ENCODE measurements at regions not wholly inside any gene's neighbourhood (a gene's known extent, or its start where the extent isn't known, plus 50 kb on each side); places are given as distances from the start of the nearest gene placed in this dataset.

- no peak overlapping the region for H3K4me3 ChIP-seq (ENCODE audit: low read depth, low read length)
- DNase-seq (ENCODE audit: low read depth) = no peak
- no peak for TF ChIP-seq CTCF (conservative IDR thresholded peaks at IDR 0.05; ENCODE audit: low read depth, low read length)
Measured at GRCh38 chr13:27005976-27006518, 165.6 kb downstream of the USP12 start.

DNA sequence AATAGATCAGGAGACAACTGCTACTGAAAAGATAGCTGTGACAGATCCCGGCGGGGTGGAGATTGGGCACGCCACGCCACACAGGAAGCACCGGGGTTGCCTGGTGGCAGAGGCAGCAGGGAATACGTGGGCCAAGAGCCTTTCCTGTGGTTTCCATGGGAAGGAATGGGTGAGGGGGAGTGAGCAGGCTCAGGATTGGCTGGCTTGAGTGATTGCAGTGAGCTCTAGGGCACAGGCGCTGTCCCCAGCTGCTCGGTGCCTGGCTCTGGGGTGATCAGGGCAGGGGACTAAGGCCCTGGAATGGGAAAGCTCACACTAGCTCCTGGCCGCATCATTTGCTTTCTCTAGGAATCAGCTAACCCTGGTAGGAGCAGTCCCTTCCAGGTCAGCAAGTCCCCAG is 166.1 kb downstream of the USP12 start:
- DNase-seq (ENCODE audit: low read depth) = no peak
- H3K4me3 ChIP-seq (ENCODE audit: low read depth, low read length) = no peak overlapping the region
- no peak for TF ChIP-seq CTCF (conservative IDR thresholded peaks at IDR 0.05; ENCODE audit: low read depth, low read length)

- no peak overlapping the region for H3K4me3 ChIP-seq (ENCODE audit: low read depth, low read length)
- no peak for DNase-seq (ENCODE audit: low read depth)
- TF ChIP-seq CTCF (conservative IDR thresholded peaks at IDR 0.05; ENCODE audit: low read depth, low read length) = no peak
Measured at GRCh38 chr13:27004866-27005265, 166.7 kb downstream of the USP12 start.

- DNase-seq (ENCODE audit: low read depth) = no peak
- no peak for TF ChIP-seq CTCF (conservative IDR thresholded peaks at IDR 0.05; ENCODE audit: low read depth, low read length)
- no peak overlapping the region for H3K4me3 ChIP-seq (ENCODE audit: low read depth, low read length)
Measured at GRCh38 chr13:27004326-27004725, 167.3 kb downstream of the USP12 start.

DNA sequence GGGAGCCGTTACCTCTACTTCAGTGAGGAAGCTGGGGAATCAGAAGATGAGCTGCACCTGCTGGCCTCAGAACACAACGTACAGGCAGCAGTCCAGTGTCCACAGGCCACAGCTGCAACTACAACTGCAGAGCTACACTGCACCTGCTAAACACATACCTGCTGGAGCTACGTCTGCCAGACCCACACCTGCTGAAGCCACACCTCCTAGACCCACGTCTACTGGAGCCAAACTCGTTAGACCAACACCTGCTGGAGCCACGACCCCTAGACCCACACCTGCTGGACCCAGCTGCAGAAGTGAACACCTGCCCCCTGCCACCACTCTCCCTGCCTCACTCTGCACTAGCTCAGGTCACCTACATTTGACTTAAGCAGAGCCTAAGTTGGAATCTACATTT is 169.9 kb downstream of the USP12 start:
- H3K4me3 ChIP-seq (ENCODE audit: low read depth, low read length) = no peak overlapping the region
- no peak for TF ChIP-seq CTCF (conservative IDR thresholded peaks at IDR 0.05; ENCODE audit: low read depth, low read length)
- no peak for DNase-seq (ENCODE audit: low read depth)

DNA sequence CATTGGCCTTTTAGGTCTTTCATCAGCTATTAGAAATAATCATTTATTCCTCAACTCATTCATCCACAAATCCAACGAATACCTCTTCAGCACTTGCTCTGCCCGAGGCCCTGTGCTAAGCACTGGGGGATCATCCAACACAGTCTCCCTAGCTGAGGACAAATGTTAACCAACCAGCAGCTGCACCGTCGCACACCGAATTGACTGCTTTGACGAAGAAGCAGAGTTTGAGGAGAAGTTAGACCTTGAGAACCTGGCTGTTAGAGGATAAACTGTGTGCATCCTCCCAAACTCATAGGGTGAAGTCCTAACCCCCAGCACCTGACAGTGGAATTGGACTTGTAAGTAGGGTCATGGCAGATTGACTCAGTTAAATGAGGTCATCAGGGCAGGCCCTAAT is 170.9 kb downstream of the USP12 start:
- no peak for TF ChIP-seq CTCF (conservative IDR thresholded peaks at IDR 0.05; ENCODE audit: low read depth, low read length)
- H3K4me3 ChIP-seq (ENCODE audit: low read depth, low read length) = no peak overlapping the region
- DNase-seq (ENCODE audit: low read depth) = no peak

DNA sequence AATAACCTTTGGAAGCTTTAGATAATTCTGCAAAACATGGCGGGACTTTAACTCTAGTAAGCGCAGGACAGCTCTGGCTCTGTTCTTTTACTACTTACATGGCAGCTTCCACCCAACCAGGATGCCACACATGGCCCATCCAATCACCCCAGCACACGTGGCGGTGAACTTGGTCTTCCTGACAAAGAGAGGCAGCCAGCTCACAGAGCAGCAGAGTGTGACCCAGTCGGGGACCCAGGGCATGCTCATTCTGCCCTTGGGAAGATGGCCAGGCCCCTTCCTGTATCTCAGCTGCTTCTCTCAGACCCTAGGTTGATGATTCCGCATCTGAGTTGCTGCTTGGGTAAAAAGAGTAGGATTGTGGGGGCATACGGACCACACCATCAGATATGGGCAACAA is 172.1 kb downstream of the USP12 start:
- TF ChIP-seq CTCF (conservative IDR thresholded peaks at IDR 0.05; ENCODE audit: low read depth, low read length) = no peak
- no peak overlapping the region for H3K4me3 ChIP-seq (ENCODE audit: low read depth, low read length)
- no peak for DNase-seq (ENCODE audit: low read depth)

Data from epithelial cell of proximal tubule (primary cell).